IPS DF 6.9 (cell line): ENCODE measurements at regions not wholly inside any gene's neighbourhood (a gene's known extent, or its start where the extent isn't known, plus 50 kb on each side); places are given as distances from the start of the nearest gene placed in this dataset.

Experiments
- DNase-seq: peaks from one replicate; pipeline ENCODE4 v3.0.0-alpha.2; 2013; ENCODE audit warnings: low read depth, low spot score
- H3K27ac ChIP-seq: one replicate; pipeline ENCODE4 v1.5.1; 2013; ENCODE audit warnings: low read length, control low read depth
- H3K27me3 ChIP-seq: 2 replicates; pipeline ENCODE4 v1.6.1; 2013; ENCODE audit warnings: mild to moderate bottlenecking, low read length; ENCODE audit not compliant: control insufficient read depth, insufficient read depth
- H3K36me3 ChIP-seq: 2 replicates; pipeline ENCODE4 v1.6.1; 2013; ENCODE audit warnings: low read length; ENCODE audit not compliant: control insufficient read depth, insufficient read depth
- H3K4me1 ChIP-seq: 2 replicates; pipeline ENCODE4 v1.6.1; 2013; ENCODE audit warnings: low read length; ENCODE audit not compliant: control insufficient read depth, insufficient read depth
- H3K4me3 ChIP-seq: 2 replicates; pipeline ENCODE4 v1.5.1; 2013; ENCODE audit warnings: mild to moderate bottlenecking, low read length
- H3K9me3 ChIP-seq: 2 replicates; pipeline ENCODE4 v1.6.1; 2013; ENCODE audit warnings: low read length, inconsistent platforms; ENCODE audit not compliant: control insufficient read depth, insufficient read depth
- WGBS: extraction: QIAGEN DNeasy Blood & Tissue Kit; methylation state at CpG from one replicate; pipeline ENCODE4 v1.1.7; 2013; ENCODE audit warnings: mixed read lengths, missing lambda C conversion rate; ENCODE audit not compliant: insufficient read length, insufficient coverage; 5-methylcytosine and 5-hydroxymethylcytosine counted together

GRCh38 chr2:76378140-76378539 is 667.4 kb upstream of the GCFC2 start:
- Histone ChIP-seq H3K36me3 (no peaks in the 10 kb centered on the region), H3K9me3 (no peaks in the 10 kb centered on the region), H3K27ac (no peak overlapping the region), H3K27me3 (no peaks in the 10 kb centered on the region), H3K4me1 (no peaks in the 10 kb centered on the region), H3K4me3 (no peak overlapping the region)
- no peak for DNase-seq
- no CpG with 5 or more reads among the region's 1 CpG for WGBS

DNA sequence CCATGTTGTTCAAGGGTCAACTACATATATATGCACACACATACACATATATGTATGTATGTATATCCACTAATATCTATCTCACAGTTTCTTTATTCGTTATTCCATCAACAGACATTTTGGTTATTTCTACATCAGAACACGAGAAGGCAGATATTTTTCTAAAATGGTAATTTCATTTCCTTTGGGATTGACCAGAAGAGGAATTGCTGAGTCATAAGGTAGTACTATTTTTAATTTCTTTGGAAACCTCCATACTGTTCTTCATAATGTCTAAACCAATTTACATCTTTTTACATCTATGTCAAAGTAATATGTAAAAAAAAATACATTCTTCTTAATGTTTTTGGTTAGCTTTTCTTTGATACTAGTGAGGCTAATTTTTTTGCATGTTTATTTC is 630.7 kb upstream of the GCFC2 start:
- no peaks in the 10 kb centered on the region for H3K36me3 ChIP-seq
- H3K4me1 ChIP-seq, result no peaks in the 10 kb centered on the region
- no CpG with 5 or more reads among the region's 2 CpGs for WGBS
- H3K9me3 ChIP-seq, result no peaks in the 10 kb centered on the region; the same call in 1 of the 2 replicates
- no peak for DNase-seq
- H3K4me3 ChIP-seq, result no peak overlapping the region
- H3K27me3 ChIP-seq, result no peaks in the 10 kb centered on the region
- H3K27ac ChIP-seq, result no peak overlapping the region

DNA sequence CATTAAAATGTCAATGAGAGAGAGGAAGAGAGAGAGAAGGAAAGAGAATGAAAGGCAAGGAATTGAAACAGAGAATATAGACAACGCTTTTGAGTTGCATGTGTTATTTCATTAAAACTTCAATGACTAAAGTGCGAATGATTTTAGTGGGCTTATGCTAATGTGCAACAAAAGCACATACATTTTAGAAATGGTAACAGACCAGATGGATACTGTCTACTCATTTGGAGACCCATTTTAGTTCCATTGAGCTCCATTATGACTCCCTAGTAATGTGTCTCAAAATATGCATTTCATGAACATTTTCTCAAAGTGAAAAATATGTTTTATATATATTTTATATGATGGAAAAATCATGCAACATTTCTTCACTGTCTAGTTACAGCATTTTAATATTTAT is 622.2 kb upstream of the GCFC2 start:
- no peak overlapping the region for H3K27ac ChIP-seq
- H3K36me3 ChIP-seq, result no peaks in the 10 kb centered on the region
- DNase-seq, result no peak
- no peaks in the 10 kb centered on the region for H3K4me1 ChIP-seq
- H3K4me3 ChIP-seq, result no peak overlapping the region
- H3K9me3 ChIP-seq, result no peaks in the 10 kb centered on the region; the same call in 1 of the 2 replicates
- WGBS, result no CpG with 5 or more reads among the region's 2 CpGs
- H3K27me3 ChIP-seq, result no peaks in the 10 kb centered on the region

DNA sequence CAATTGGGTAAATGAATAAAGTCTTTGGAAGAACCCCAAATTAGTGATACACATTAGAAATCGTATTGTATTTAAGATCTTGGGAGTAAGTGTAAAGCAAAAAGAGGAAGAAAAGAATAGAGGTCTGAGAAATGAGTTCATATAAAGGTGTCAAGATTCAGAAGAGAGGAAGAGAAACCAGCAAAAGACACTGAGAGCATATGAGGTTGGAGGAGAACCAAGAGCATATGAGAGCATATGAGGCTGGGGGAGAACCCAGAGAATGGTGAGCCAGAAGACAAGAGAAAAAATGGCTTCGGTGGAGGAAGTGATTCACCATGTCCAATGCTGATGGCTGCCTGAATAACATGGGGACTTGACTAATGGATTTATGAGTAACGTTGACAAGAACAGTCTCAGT is 620.1 kb upstream of the GCFC2 start:
- no peak for DNase-seq
- Histone ChIP-seq H3K9me3 (no peaks in the 10 kb centered on the region), H3K4me3 (no peak overlapping the region), H3K27me3 (no peaks in the 10 kb centered on the region), H3K27ac (no peak overlapping the region), H3K4me1 (no peaks in the 10 kb centered on the region), H3K36me3 (no peaks in the 10 kb centered on the region)
- WGBS, result 100% methylated on average over 1 of the region's 3 CpGs

DNA sequence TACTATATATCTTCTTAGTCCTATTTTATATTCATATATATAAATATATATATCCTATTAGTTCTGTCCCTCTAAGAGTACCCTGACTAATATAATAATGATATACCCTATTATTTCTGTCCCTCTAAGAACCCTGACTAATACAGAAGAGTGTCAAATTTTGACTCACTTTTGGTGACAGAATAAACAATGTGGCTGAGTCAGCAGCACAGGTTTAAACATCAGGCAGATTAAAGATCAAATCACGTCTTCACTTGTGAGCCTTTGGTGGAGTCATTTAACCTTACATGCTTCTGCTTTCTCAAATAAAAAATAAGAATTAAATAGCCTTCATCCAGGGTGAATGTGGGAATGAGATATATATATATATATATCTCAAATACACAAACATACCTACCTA is 615.9 kb upstream of the GCFC2 start:
- Histone ChIP-seq H3K9me3 (no peaks in the 10 kb centered on the region), H3K4me3 (no peak overlapping the region)
- no CpG with 5 or more reads among the region's 1 CpG for WGBS

DNA sequence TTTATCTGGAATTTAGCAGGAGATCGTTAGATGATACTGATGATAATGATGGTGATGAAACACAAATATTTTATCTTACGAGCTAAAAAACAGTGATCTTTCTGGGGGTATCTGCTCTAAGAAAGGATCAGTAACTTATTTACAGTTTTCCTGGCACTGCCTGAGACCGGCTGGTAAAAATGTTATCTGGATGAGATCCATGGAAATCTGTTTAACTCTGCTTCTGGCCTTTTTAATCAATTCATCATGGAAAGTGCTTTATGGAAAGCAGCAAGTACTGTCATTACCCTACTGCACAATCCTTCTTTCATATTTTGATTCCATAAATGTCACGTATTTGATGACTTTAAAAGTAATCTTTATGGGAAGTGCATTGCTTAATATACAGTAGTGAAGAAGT is 612.7 kb upstream of the GCFC2 start:
- Histone ChIP-seq H3K36me3 (no peaks in the 10 kb centered on the region), H3K9me3 (no peaks in the 10 kb centered on the region), H3K27ac (no peak overlapping the region), H3K27me3 (no peaks in the 10 kb centered on the region), H3K4me1 (no peaks in the 10 kb centered on the region), H3K4me3 (no peak overlapping the region)
- no CpG with 5 or more reads among the region's 4 CpGs for WGBS
- DNase-seq, result no peak

More for the DNA sequence above, 615.9 kb upstream of the GCFC2 start:
- Histone ChIP-seq H3K36me3 (no peaks in the 10 kb centered on the region), H3K27ac (no peak overlapping the region), H3K4me1 (no peaks in the 10 kb centered on the region), H3K27me3 (no peaks in the 10 kb centered on the region)
- DNase-seq, result no peak

- no peak for DNase-seq
- Histone ChIP-seq H3K4me1 (no peaks in the 10 kb centered on the region), H3K9me3 (no peaks in the 10 kb centered on the region), H3K27me3 (no peaks in the 10 kb centered on the region), H3K4me3 (no peak overlapping the region), H3K27ac (no peak overlapping the region), H3K36me3 (no peaks in the 10 kb centered on the region)
Observed at GRCh38 chr2:76320716-76321115, 610.0 kb upstream of the GCFC2 start.

DNA sequence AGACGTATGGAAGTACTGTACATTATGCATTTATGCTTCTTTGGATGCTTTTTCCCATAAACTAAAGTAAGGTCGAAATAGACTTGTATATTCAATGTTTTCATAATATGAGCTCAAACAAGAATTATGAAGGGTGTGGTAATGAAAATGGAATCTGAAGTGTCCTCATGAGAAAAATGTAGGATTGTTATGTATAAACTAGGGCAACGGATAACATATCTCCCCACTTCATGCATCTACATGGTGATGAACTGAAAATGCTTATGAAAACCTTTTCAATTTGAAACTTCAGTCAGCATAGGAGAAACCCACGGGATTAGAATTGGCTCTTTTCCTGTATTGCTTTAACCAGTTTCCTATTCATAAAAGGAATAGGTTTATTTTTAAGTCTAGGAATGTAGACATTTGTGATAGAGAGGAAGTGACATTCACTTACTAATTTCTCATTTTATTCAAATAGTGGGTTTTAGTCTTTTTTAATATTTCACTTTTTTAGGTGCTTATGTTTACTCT is 608.2 kb upstream of the GCFC2 start:
- no CpG with 5 or more reads among the region's 4 CpGs for WGBS

GRCh38 chr2:76316691-76317090 is 606.0 kb upstream of the GCFC2 start:
- H3K9me3 ChIP-seq, result no peaks in the 10 kb centered on the region
- WGBS, result no CpG with 5 or more reads among the region's 6 CpGs
- no peak overlapping the region for H3K4me3 ChIP-seq
- no peaks in the 10 kb centered on the region for H3K4me1 ChIP-seq
- H3K27ac ChIP-seq, result no peak overlapping the region
- no peaks in the 10 kb centered on the region for H3K36me3 ChIP-seq
- no peak for DNase-seq
- no peaks in the 10 kb centered on the region for H3K27me3 ChIP-seq

More for the DNA sequence above, 608.2 kb upstream of the GCFC2 start:
- no peaks in the 10 kb centered on the region for H3K36me3 ChIP-seq
- H3K27me3 ChIP-seq, result no peaks in the 10 kb centered on the region
- no peaks in the 10 kb centered on the region for H3K4me1 ChIP-seq
- H3K27ac ChIP-seq, result no peak overlapping the region
- H3K9me3 ChIP-seq, result no peaks in the 10 kb centered on the region
- H3K4me3 ChIP-seq, result no peak overlapping the region
- no peak for DNase-seq

DNA sequence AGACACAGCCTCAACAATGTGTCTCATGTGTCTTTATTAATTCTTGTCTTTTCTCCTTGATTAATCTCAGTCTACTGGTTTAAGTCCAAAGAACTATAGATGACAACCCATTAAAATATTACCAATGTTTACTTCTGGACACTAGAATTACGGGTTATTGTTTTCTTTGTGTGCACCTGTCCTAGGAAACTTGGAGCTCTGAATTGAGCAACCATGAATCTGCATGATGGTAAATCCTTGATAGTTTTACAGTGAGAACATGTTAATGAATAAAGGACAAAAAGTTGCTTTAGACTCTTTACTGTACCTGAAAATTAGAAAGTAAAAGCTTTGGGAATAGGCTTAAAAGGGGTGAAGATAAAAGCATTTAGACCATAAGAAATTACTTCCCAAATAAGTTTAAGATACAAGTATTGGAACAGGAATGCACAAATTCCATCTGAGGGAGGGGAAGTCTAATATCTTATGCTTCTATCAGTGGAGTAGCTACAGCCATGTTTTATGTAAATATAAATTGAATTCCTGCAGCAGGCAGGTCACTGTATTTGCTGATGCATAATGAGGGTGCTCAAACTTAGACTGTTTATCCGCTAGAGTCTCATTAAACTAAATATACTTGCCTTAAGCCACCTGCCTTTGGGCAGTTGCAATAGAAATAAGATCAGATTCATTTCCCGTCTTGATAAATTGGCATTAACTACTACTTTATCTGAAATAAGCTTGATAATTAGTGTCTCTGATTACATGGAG is 603.7 kb upstream of the GCFC2 start:
- no CpG with 5 or more reads among the region's 3 CpGs for WGBS
- H3K4me3 ChIP-seq, result no peak overlapping the region
- H3K27me3 ChIP-seq, result no peaks in the 10 kb centered on the region
- no peaks in the 10 kb centered on the region for H3K36me3 ChIP-seq
- H3K4me1 ChIP-seq, result no peaks in the 10 kb centered on the region
- no peak for DNase-seq
- no peak overlapping the region for H3K27ac ChIP-seq
- H3K9me3 ChIP-seq, result no peaks in the 10 kb centered on the region

DNA sequence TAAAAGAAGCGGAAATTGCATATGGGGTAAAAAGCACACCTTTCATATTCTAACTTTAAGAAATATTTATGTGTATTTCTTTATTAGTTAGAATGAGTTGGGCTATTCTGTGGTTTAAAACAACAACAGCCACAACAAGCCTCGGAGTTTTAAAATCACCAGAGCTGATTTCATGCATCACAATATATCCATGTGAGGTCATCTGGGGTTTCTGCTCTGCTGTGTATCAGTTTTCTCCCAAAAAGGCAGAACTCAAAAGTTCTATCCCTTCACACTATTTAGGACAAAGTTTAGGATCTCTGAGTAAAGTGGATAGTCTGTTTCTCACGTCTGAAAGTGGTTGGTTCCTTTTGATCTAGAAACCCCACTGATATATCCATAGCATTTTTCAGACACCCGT is 601.5 kb upstream of the GCFC2 start:
- Histone ChIP-seq H3K9me3 (no peaks in the 10 kb centered on the region), H3K27me3 (no peaks in the 10 kb centered on the region), H3K36me3 (no peaks in the 10 kb centered on the region), H3K27ac (no peak overlapping the region), H3K4me1 (no peaks in the 10 kb centered on the region; the same call in 1 of the 2 replicates), H3K4me3 (no peak overlapping the region)
- no peak for DNase-seq
- WGBS, result no CpG with 5 or more reads among the region's 4 CpGs
